GM19035 (cell line): ENCODE measurements at regions not wholly inside any gene's neighbourhood (a gene's known extent, or its start where the extent isn't known, plus 50 kb on each side); places are given as distances from the start of the nearest gene placed in this dataset.

Experiments
- ATAC-seq: cut with Tn5 transposase; IDR thresholded peaks from one replicate; pipeline ENCODE4 v1.9.1; 2021; ENCODE audit not compliant: unreplicated experiment

GRCh38 chr4:83677656-83678055 is 141.7 kb downstream of the GPAT3 start:
- ATAC-seq: no peak

- ATAC-seq: no peak
Observed at GRCh38 chr4:83664741-83665140, 128.8 kb downstream of the GPAT3 start.

- no peak for ATAC-seq
Observed at GRCh38 chr4:83664071-83664470, 128.2 kb downstream of the GPAT3 start.

- ATAC-seq: no peak
Observed at GRCh38 chr4:83662204-83662603, 126.3 kb downstream of the GPAT3 start.

- ATAC-seq: no peak
Observed at GRCh38 chr4:83661359-83661758, 125.5 kb downstream of the GPAT3 start.

- ATAC-seq: no peak
Observed at GRCh38 chr4:83660578-83660977, 124.7 kb downstream of the GPAT3 start.

GRCh38 chr4:83658806-83659205 is 122.9 kb downstream of the GPAT3 start:
- ATAC-seq: no peak

GRCh38 chr4:83657336-83657735 is 121.4 kb downstream of the GPAT3 start:
- no peak for ATAC-seq
